Globus pallidus (tissue), 1 donor: ENCODE measurements at regions not wholly inside any gene's neighbourhood (a gene's known extent, or its start where the extent isn't known, plus 50 kb on each side); places are given as distances from the start of the nearest gene placed in this dataset.

Experiments
- DNase-seq: peaks from one replicate; pipeline ENCODE4 v3.0.0-alpha.2; 2015; ENCODE audit warnings: low spot score

GRCh38 chr1:5379176-5379759 is 613.0 kb downstream of the NPHP4 start:
- DNase-seq, result no peak

GRCh38 chr1:5376538-5377247 is 615.5 kb downstream of the NPHP4 start:
- DNase-seq, result no peak

- no peak for DNase-seq
These were observed 616.7 kb downstream of the NPHP4 start for GRCh38 chr1:5375481-5375880.

GRCh38 chr1:5374192-5374591 is 618.0 kb downstream of the NPHP4 start:
- no peak for DNase-seq

GRCh38 chr1:5373281-5373680 is 618.9 kb downstream of the NPHP4 start:
- DNase-seq, result no peak

- DNase-seq, result no peak
These were observed 621.0 kb downstream of the NPHP4 start for GRCh38 chr1:5371270-5371669.

- no peak for DNase-seq
These were observed 621.9 kb downstream of the NPHP4 start for GRCh38 chr1:5370311-5370710.

DNA sequence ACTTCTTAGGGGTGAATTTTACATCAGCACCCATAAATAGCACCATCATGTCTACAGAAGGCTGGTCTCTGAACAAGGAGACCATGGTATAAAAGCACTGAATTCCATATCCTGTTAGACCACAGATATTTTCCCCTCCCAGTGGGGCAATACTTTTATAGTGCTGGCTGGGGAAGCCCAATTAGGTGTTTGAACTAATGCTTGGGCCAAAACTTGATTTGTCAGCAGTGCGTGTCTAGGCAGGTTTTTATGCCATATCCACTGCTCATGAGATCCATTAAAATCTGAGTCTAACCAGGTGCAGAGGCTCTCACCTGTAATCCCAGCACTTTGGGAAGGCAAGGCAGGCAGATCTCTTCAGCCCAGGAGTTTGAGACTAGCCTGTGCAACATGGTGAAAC is 623.0 kb downstream of the NPHP4 start:
- no peak for DNase-seq

- no peak for DNase-seq
These were observed 624.0 kb downstream of the NPHP4 start for GRCh38 chr1:5368201-5368600.

DNA sequence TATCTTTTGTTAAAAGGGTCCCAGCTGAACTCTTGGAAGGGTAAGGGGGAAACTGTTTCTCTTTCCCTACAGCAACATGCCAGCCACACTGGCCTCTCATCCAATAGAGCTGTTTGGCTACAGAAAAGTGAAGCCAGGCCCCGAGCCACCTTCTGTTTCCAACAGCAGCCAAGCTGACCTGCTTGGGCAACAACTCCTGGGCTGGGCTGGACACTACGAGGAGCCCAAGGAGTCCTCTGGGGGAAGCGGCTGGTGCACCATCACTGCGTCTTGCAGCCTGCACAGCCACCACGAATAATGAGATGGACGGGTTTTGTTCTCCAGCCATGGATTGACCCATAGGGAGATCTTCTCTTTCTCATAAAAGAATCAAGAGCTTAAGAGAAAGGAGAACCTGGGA is 624.9 kb downstream of the NPHP4 start:
- no peak for DNase-seq

- DNase-seq, result no peak
These were observed 626.5 kb downstream of the NPHP4 start for GRCh38 chr1:5365751-5366150.

DNA sequence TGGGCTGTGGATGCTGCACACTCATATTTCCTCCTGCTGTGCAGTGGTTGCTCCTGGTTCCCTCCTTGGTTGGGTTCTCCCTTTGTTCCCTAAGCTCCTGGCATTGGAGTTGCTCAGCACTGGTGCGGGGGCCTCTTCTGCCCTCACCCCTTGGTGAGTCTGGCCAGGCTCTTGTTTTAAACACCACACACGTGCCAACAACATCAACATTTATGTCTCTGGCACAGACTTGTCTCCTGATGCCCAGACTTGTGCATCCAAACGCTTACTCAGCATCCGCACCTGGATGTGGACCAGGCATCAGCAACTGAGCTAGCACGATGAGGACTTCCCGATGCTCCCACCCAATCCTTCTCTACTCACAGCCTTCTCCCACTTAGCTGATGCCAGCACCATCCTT is 627.6 kb downstream of the NPHP4 start:
- no peak for DNase-seq

GRCh38 chr1:5354681-5355080 is 637.5 kb downstream of the NPHP4 start:
- no peak for DNase-seq

GRCh38 chr1:5351366-5351765 is 640.9 kb downstream of the NPHP4 start:
- DNase-seq, result no peak

DNA sequence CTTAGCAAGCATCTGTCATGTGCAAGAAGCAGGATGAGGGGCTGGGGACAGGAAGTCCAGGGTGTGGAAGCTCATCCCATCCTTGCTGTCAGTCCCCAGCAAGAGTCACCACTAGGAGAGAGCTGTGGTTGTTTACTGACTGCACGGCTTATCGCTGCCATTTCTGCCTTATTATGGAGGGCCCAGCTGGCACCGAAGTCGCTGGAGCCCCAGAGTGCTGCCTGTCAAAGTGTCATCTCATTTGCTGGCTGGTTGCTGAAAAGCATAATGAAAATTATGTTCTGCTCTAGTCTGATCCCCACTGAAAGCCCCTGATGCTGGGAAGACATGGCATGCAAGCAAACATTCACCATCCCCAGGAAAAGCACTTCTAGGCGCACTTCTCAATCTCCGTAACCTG is 642.7 kb downstream of the NPHP4 start:
- no peak for DNase-seq

- DNase-seq, result no peak
These were observed 643.3 kb downstream of the NPHP4 start for GRCh38 chr1:5348732-5349465.

- DNase-seq, result no peak
These were observed 644.5 kb downstream of the NPHP4 start for GRCh38 chr1:5347726-5348125.

GRCh38 chr1:5345556-5345955 is 646.7 kb downstream of the NPHP4 start:
- no peak for DNase-seq

DNA sequence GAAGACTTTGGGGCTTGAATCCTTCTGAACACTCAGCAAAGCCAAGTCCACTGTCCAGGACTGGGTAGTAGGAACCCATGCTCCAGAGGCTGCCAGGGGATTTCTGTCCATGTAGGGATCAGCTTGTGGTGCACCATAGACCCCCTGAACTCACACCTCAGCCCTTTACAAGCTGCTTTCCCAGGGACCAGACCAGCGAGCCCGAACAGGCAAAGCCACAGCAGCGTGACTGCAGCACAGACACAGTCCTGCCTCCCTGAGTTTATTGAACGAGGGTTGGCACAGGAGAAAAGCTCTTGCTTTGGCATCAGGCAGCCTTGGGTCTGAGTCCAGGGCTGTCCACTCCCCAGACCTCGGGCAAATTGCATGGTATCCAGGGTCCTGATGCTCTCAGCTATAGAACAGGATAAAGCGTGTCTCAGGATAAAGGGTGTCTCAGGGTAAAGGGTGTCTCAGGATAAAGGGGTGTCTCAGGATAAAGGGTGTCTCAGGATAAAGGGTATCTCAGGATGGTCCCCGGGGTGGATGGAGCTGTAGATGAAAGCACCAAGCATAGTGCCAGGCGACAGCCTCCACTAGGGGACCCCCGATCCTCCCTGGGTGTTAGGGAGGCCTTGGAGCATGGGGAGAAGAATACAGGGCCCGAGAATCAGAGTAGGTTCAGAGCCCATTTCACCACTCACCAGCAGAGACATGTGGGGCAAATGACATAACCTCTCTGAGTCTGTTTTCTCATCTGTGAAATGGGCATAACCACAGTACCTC is 648.8 kb downstream of the NPHP4 start:
- no peak for DNase-seq

DNA sequence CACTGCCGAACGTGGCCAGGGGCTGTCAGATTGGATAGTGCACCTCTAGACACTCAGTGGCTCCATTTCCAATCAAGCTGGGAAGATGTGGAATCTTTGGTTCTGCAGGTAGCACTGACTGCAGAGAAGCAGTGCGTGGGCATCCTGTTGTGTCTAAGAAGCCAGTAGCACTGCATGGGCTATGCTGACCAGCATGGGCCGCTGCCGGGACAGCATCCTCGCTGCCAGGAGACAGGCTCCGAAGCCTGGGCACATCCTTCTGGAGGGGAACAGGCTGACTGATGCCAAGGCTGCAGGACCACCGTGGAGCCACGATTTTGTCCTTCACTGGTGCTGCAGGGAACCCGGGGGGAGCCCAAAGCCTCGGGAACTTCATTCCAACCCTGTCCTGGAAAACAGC is 649.4 kb downstream of the NPHP4 start:
- no peak for DNase-seq

DNA sequence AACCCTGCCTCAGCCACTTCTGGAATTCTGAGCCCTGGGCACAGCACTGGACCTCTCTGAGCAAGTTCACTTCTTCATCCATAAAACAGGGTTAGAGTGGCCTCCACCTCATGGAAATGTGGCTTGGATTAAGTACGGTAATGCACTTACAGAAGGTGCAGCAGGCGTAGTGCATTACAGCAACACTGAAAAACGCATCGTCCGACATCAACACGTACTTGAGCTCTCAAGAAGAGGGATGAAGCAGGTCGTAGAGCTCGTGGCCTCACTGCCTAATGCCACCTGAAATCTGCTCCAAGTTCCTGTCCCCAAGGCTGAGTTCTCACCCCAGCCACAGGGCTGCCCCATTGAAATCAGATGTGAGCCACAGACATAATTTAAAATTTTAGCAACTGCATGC is 650.1 kb downstream of the NPHP4 start:
- no peak for DNase-seq

DNA sequence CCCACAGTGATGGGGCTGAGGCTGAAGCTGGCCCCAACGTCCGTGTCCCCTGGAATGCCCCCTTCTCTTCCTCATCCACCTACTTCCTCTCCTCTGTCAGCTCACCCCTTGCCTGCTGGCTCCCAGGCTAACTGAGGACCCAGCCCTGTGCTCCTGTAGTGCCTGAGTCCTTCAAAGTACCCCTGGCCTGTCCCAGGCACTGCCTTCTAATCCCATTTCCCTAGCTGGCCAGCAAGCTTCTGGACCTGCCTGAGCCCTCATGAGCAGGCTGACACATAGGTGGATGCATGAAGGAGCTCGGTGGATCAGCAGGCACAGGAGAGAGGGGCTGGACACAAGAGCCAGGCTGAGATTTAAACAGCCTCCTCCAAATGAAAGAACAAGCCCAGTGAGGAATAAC is 650.8 kb downstream of the NPHP4 start:
- DNase-seq, result no peak
